GM23248 (cell line): ENCODE measurements at regions not wholly inside any gene's neighbourhood (a gene's known extent, or its start where the extent isn't known, plus 50 kb on each side); places are given as distances from the start of the nearest gene placed in this dataset.

ENCODE experiments used
- EZH2 ChIP-seq: fragments of 200-600 bp; sonication (generic); IDR thresholded peaks from 2 replicates; pipeline ENCODE4 v1.6.1; 2018; ENCODE audit warnings: antibody characterized with exemption, mild to moderate bottlenecking; ENCODE audit not compliant: insufficient read depth, poor library complexity, severe bottlenecking
- EZH2phosphoT487 ChIP-seq: fragments of 200-600 bp; sonication (generic); IDR thresholded peaks from 2 replicates; pipeline ENCODE4 v1.6.1; 2018; ENCODE audit warnings: antibody characterized with exemption, moderate library complexity, mild to moderate bottlenecking, low read depth; ENCODE audit not compliant: insufficient read depth

- TF ChIP-seq EZH2 (no peak), EZH2phosphoT487 (no peak)
Measured at GRCh38 chr9:109908459-109909390, 128.7 kb downstream of the PALM2AKAP2 start.
